ENCODE measurements at regions not wholly inside any gene's neighbourhood (a gene's known extent, or its start where the extent isn't known, plus 50 kb on each side); places are given as distances from the start of the nearest gene placed in this dataset.

- TF ChIP-seq, protein P1, sequence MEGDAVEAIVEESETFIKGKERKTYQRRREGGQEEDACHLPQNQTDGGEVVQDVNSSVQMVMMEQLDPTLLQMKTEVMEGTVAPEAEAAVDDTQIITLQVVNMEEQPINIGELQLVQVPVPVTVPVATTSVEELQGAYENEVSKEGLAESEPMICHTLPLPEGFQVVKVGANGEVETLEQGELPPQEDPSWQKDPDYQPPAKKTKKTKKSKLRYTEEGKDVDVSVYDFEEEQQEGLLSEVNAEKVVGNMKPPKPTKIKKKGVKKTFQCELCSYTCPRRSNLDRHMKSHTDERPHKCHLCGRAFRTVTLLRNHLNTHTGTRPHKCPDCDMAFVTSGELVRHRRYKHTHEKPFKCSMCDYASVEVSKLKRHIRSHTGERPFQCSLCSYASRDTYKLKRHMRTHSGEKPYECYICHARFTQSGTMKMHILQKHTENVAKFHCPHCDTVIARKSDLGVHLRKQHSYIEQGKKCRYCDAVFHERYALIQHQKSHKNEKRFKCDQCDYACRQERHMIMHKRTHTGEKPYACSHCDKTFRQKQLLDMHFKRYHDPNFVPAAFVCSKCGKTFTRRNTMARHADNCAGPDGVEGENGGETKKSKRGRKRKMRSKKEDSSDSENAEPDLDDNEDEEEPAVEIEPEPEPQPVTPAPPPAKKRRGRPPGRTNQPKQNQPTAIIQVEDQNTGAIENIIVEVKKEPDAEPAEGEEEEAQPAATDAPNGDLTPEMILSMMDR (IDR thresholded peaks at IDR 0.05 in 4 of 5, conservative IDR thresholded peaks at IDR 0.05 in 1 of 5) = no peak
- TF ChIP-seq POLR2A (IDR thresholded peaks at IDR 0.05) = no peak
Observed at GRCh38 chr3:191873736-191874135, 412.8 kb downstream of the PYDC2 start.

All from gastrocnemius medialis (tissue), 4 donors.